Fibroblast of the conjunctiva (primary cell): ENCODE measurements at regions not wholly inside any gene's neighbourhood (a gene's known extent, or its start where the extent isn't known, plus 50 kb on each side); places are given as distances from the start of the nearest gene placed in this dataset.
"Not testable (repeated sequence)": the region's sequence is repeated elsewhere in the genome, so short reads cannot be mapped to it uniquely, and the experiment has no call there.

Source experiments
- DNase-seq: peaks from one replicate; pipeline ENCODE4 v3.0.0-alpha.2; 2010; ENCODE audit warnings: low read depth

- no peak for DNase-seq
Observed at GRCh38 chr5:29261213-29261612, 1932.3 kb upstream of the CDH6 start.

- no peak for DNase-seq
Observed at GRCh38 chr5:29252390-29252789, 1941.1 kb upstream of the CDH6 start.

- no peak for DNase-seq
Observed at GRCh38 chr5:29247346-29248028, 1946.0 kb upstream of the CDH6 start.

- no peak for DNase-seq
Observed at GRCh38 chr5:29240379-29240778, 1953.1 kb upstream of the CDH6 start.

- DNase-seq, result no peak
Observed at GRCh38 chr5:29239606-29240005, 1953.9 kb upstream of the CDH6 start.

GRCh38 chr5:29238115-29238514 lies 1955.4 kb upstream of the CDH6 start:
- DNase-seq, result no peak

- DNase-seq, result no peak
Observed at GRCh38 chr5:29231154-29231553, 1962.3 kb upstream of the CDH6 start.

GRCh38 chr5:29230591-29230990 lies 1962.9 kb upstream of the CDH6 start:
- DNase-seq, result no peak

- DNase-seq, result no peak
Observed at GRCh38 chr5:29229461-29229860, 1964.0 kb upstream of the CDH6 start.

GRCh38 chr5:29218138-29218537 lies 1975.3 kb upstream of the CDH6 start:
- no peak for DNase-seq

GRCh38 chr5:29214839-29215238 lies 1978.6 kb upstream of the CDH6 start:
- DNase-seq, result no peak

- no peak for DNase-seq
Observed at GRCh38 chr5:29213475-29213874, 1980.0 kb upstream of the CDH6 start.

GRCh38 chr5:29208024-29208423 lies 1985.5 kb upstream of the CDH6 start:
- DNase-seq, result no peak

GRCh38 chr5:29203049-29203448 lies 1990.4 kb upstream of the CDH6 start:
- DNase-seq, result no peak

GRCh38 chr5:29197631-29198454 lies 1995.6 kb upstream of the CDH6 start:
- no peak for DNase-seq

- no peak for DNase-seq
Observed at GRCh38 chr5:29193972-29194371, 1999.5 kb upstream of the CDH6 start.

GRCh38 chr5:29191269-29192048 lies 2002.0 kb upstream of the CDH6 start:
- DNase-seq, result not testable (repeated sequence)

GRCh38 chr5:29190398-29190797 lies 2003.1 kb upstream of the CDH6 start:
- DNase-seq, result not testable (repeated sequence)

GRCh38 chr5:29186380-29186779 lies 2007.1 kb upstream of the CDH6 start:
- not testable (repeated sequence) for DNase-seq

GRCh38 chr5:29185558-29185957 lies 2007.9 kb upstream of the CDH6 start:
- DNase-seq, result no peak

- no peak for DNase-seq
Observed at GRCh38 chr5:29175774-29176173, 2017.7 kb upstream of the CDH6 start.

- DNase-seq, result no peak
Observed at GRCh38 chr5:29170599-29170998, 2022.9 kb upstream of the CDH6 start.

GRCh38 chr5:29169886-29170285 lies 2023.6 kb upstream of the CDH6 start:
- no peak for DNase-seq
